ENCODE measurements at regions not wholly inside any gene's neighbourhood (a gene's known extent, or its start where the extent isn't known, plus 50 kb on each side); places are given as distances from the start of the nearest gene placed in this dataset.

GRCh38 chr20:57908226-57908625 is 198.4 kb upstream of the PMEPA1 start:
- no TSS peak for BruUV-seq (replicated peaks)
- H3K9me3 ChIP-seq (replicated peaks; ENCODE audit: control insufficient read depth, insufficient read depth, low read length): no peaks in the 10 kb centered on the region
- ChIA-PET POLR2A (no interaction called here), RAD21 (ENCODE audit: unreplicated experiment) (no interaction called here), SMC1A (ENCODE audit: uncharacterized antibody, unreplicated experiment) (no interaction called here), CTCF (no interaction called here)
- H4K20me1 ChIP-seq (ENCODE audit: control insufficient read depth, insufficient read depth): no peaks in the 10 kb centered on the region
- FAIRE-seq (no peak), DNase-seq (ENCODE audit: low read depth, low spot score) (no peak), ATAC-seq (no peak)
- H3K4me2 ChIP-seq (ENCODE audit: control insufficient read depth, insufficient read depth): no peak overlapping the region
- H3K4me3 ChIP-seq: no peak overlapping the region
- H3K4me1 ChIP-seq (ENCODE audit: control insufficient read depth, insufficient read depth, low read length): no peaks in the 10 kb centered on the region
- H2AFZ ChIP-seq (ENCODE audit: control insufficient read depth, low read depth, low read length): no peak overlapping the region
- H3K36me3 ChIP-seq (ENCODE audit: control insufficient read depth in 2 of 2, insufficient read depth in 2 of 2, low read length in 1 of 2): no peaks in the 10 kb centered on the region
- intact Hi-C loops (cut with micrococcal nuclease; ENCODE audit: unreplicated experiment) (no loop called here), in situ Hi-C loops (cut with MboI) (no loop called here)
- H3K79me2 ChIP-seq (ENCODE audit: control insufficient read depth, insufficient read depth, low read length): no peaks in the 10 kb centered on the region
- 49% methylated on average over 9 of the region's 9 CpGs for WGBS (ENCODE audit: insufficient coverage, insufficient replicate concordance, low lambda C conversion rate, missing lambda C conversion rate)
- H3K27me3 ChIP-seq (replicated peaks in 1 of 2; ENCODE audit: control insufficient read depth in 2 of 2, insufficient read depth in 2 of 2, low read length in 1 of 2): peaks cover 0 to 1% of the 10 kb centered on the region in 2 experiments; a peak in 1 of 4 replicates
- TF ChIP-seq LARP7 (IDR thresholded peaks at IDR 0.05) (no peak), SMAD5 (IDR thresholded peaks at IDR 0.05; ENCODE audit: low read depth) (no peak), USF1 (IDR thresholded peaks at IDR 0.05; ENCODE audit: borderline replicate concordance, extremely low read length, insufficient read depth, low read depth, low read length) (no peak), CHD2 (IDR thresholded peaks at IDR 0.05; ENCODE audit: borderline replicate concordance, low read depth, low read length) (no peak), RUNX3 (IDR thresholded peaks at IDR 0.05; ENCODE audit: low read length) (no peak), KDM1A (IDR thresholded peaks at IDR 0.05; ENCODE audit: borderline replicate concordance) (no peak), EGR1 (IDR thresholded peaks at IDR 0.05; ENCODE audit: borderline replicate concordance in 1 of 2, low read depth in 2 of 2, low read length in 2 of 2) (no peak), CEBPB (IDR thresholded peaks at IDR 0.05; ENCODE audit: borderline replicate concordance in 1 of 2, low read depth in 2 of 2, low read length in 2 of 2) (no peak), SRF (IDR thresholded peaks at IDR 0.05; ENCODE audit: low read depth in 2 of 2, low read length in 2 of 2) (no peak)
- no peak overlapping the region for H3K27ac ChIP-seq (ENCODE audit: control insufficient read depth, insufficient read depth)
- no peak overlapping the region for H3K9ac ChIP-seq (ENCODE audit: control insufficient read depth, insufficient read depth, low read length)

Data from GM12878 (cell line).